Kidney (tissue), 13 donors: ENCODE measurements at regions not wholly inside any gene's neighbourhood (a gene's known extent, or its start where the extent isn't known, plus 50 kb on each side); places are given as distances from the start of the nearest gene placed in this dataset.
A peak's percentile ranks its signal among the peaks of the same experiment; 100 is the strongest.

ENCODE experiments used
- DNase-seq, 5 donors: peaks; one replicate each; pipeline ENCODE4 v3.0.0-alpha.2; 2013 to 2020
- FAIRE-seq: peaks from 2 replicates; lab custom pipeline; 2012; peaks lifted over from hg19 to GRCh38; lab: Jason Lieb, UNC
- H3K27ac ChIP-seq, 2 donors: one replicate each; pipeline ENCODE4 v1.7.0; 2013; ENCODE audit warnings: low read depth in 2 of 2, low read length in 2 of 2, inconsistent platforms in 1 of 2
- H3K27me3 ChIP-seq: one replicate; pipeline ENCODE4 v1.7.1; 2013; ENCODE audit warnings: low read length, inconsistent platforms; ENCODE audit not compliant: control insufficient read depth, insufficient read depth
- H3K36me3 ChIP-seq, 3 donors: one replicate each; pipeline versions ENCODE4 v1.7.0 to v1.7.1; 2013; ENCODE audit warnings: low read length in 3 of 3, control low read depth in 1 of 3, inconsistent platforms in 1 of 3; ENCODE audit not compliant: insufficient read depth in 3 of 3, control insufficient read depth in 2 of 3
- H3K4me1 ChIP-seq, 3 donors: one replicate each; pipeline versions ENCODE4 v1.7.0 to v1.7.1; 2013; ENCODE audit warnings: low read length in 3 of 3, inconsistent platforms in 1 of 3, low read depth in 1 of 3; ENCODE audit not compliant: control insufficient read depth in 2 of 3, insufficient read depth in 2 of 3
- H3K4me3 ChIP-seq, 3 donors: one replicate each; pipeline versions ENCODE4 v1.7.0 to v1.8.1; 2013; ENCODE audit warnings: low read length in 3 of 3, control low read depth in 1 of 3, inconsistent platforms in 1 of 3
- H3K9ac ChIP-seq, 3 donors: one replicate each; pipeline versions ENCODE4 v1.7.0 to v1.7.1; 2013; ENCODE audit warnings: low read length in 3 of 3, control low read depth in 1 of 3, inconsistent platforms in 1 of 3
- H3K9me3 ChIP-seq, 3 donors: one replicate each; pipeline versions ENCODE4 v1.7.0 to v1.7.1; 2013; ENCODE audit warnings: low read length in 3 of 3, control low read depth in 1 of 3, inconsistent platforms in 1 of 3; ENCODE audit not compliant: control insufficient read depth in 2 of 3, insufficient read depth in 1 of 3
- intact Hi-C: fragments of 100-400 bp; cut with DNase I; formaldehyde crosslinking; loops from one replicate; pipeline ENCODE4 v1.11.1; 2022
- TF ChIP-seq, protein P1 (sequence below): IDR thresholded peaks from 3 replicates; pipeline ENCODE4 v1.5.1; 2012; ENCODE audit warnings: mild to moderate bottlenecking, moderate library complexity, borderline replicate concordance; ENCODE audit not compliant: insufficient read depth; ENCODE audit errors: extremely low read depth
- donor health status: control.
- donor health status: control.
- donor health status: control.
- donor health status: control.
- donor health status: control.
- donor health status: DM: yes; HTN: yes; CAD: no.
- donor health status: Normal renal cell carcinoma (clear cell type).

DNA sequence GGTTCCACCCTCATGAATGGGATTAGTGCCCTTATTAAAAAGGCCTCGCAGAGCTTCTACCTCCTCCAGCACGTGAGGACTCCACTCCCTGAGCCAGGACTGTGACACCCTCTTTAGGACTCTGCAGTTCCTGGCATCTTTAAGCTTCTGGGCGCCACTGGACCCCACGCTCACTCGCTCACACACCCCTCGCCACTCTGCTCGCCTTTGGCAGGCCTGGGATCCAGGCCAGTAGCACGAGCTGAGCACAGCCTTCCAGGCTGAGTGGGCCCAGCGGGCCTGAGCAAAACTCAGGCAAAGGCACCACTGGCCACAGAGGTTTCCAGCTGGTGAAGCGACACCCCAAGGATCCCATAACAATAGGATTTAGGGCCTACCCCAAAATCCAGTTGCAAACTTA lies 107.9 kb upstream of the GPC1 start:
- DNase-seq (peak in 1 of 5 donors; percentile 45), FAIRE-seq (no peak)
- peaks cover 0 to 2% (median 0%) of the 10 kb centered on the region in 3 donors for H3K4me1 ChIP-seq
- intact Hi-C loops: no loop called here
- H3K4me3 ChIP-seq: no peak overlapping the region
- H3K9me3 ChIP-seq: peaks cover 0 to 6% (median 0%) of the 10 kb centered on the region in 3 donors
- no peaks in the 10 kb centered on the region for H3K27me3 ChIP-seq
- no peak overlapping the region for H3K9ac ChIP-seq
- TF ChIP-seq, protein P1, sequence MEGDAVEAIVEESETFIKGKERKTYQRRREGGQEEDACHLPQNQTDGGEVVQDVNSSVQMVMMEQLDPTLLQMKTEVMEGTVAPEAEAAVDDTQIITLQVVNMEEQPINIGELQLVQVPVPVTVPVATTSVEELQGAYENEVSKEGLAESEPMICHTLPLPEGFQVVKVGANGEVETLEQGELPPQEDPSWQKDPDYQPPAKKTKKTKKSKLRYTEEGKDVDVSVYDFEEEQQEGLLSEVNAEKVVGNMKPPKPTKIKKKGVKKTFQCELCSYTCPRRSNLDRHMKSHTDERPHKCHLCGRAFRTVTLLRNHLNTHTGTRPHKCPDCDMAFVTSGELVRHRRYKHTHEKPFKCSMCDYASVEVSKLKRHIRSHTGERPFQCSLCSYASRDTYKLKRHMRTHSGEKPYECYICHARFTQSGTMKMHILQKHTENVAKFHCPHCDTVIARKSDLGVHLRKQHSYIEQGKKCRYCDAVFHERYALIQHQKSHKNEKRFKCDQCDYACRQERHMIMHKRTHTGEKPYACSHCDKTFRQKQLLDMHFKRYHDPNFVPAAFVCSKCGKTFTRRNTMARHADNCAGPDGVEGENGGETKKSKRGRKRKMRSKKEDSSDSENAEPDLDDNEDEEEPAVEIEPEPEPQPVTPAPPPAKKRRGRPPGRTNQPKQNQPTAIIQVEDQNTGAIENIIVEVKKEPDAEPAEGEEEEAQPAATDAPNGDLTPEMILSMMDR: no peak
- H3K27ac ChIP-seq: no peak overlapping the region
- no peaks in the 10 kb centered on the region for H3K36me3 ChIP-seq

- DNase-seq (no peak), FAIRE-seq (no peak)
- Histone ChIP-seq H3K27ac (no peak overlapping the region), H3K9ac (no peak overlapping the region), H3K36me3 (no peaks in the 10 kb centered on the region), H3K9me3 (peaks cover 0 to 6% (median 0%) of the 10 kb centered on the region in 3 donors), H3K4me1 (peaks cover 0 to 2% (median 0%) of the 10 kb centered on the region in 3 donors), H3K27me3 (no peaks in the 10 kb centered on the region), H3K4me3 (no peak overlapping the region)
- intact Hi-C loops: no loop called here
- TF ChIP-seq, protein P1: no peak
Observed at GRCh38 chr2:240328526-240328925, 106.9 kb upstream of the GPC1 start.

GRCh38 chr2:240329116-240329665 lies 106.3 kb upstream of the GPC1 start:
- no peak overlapping the region for H3K27ac ChIP-seq
- TF ChIP-seq, protein P1: no peak

GRCh38 chr2:240329778-240330177 lies 105.7 kb upstream of the GPC1 start:
- TF ChIP-seq, protein P1: no peak
- H3K9me3 ChIP-seq: peaks cover 0 to 6% (median 0%) of the 10 kb centered on the region in 3 donors
- no peak overlapping the region for H3K27ac ChIP-seq
- H3K36me3 ChIP-seq: no peaks in the 10 kb centered on the region
- intact Hi-C loops: no loop called here
- DNase-seq (no peak), FAIRE-seq (no peak)
- no peak overlapping the region for H3K9ac ChIP-seq
- no peak overlapping the region for H3K4me3 ChIP-seq
- H3K4me1 ChIP-seq: peaks cover 0 to 2% (median 0%) of the 10 kb centered on the region in 3 donors
- H3K27me3 ChIP-seq: no peaks in the 10 kb centered on the region

More at GRCh38 chr2:240329116-240329665, 106.3 kb upstream of the GPC1 start:
- DNase-seq (no peak), FAIRE-seq (no peak)
- Histone ChIP-seq H3K27me3 (no peaks in the 10 kb centered on the region), H3K9me3 (peaks cover 0 to 6% (median 0%) of the 10 kb centered on the region in 3 donors), H3K4me1 (peaks cover 0 to 2% (median 0%) of the 10 kb centered on the region in 3 donors), H3K9ac (no peak overlapping the region), H3K4me3 (no peak overlapping the region), H3K36me3 (no peaks in the 10 kb centered on the region)
- intact Hi-C loops: no loop called here
